ENCODE measurements at regions not wholly inside any gene's neighbourhood (a gene's known extent, or its start where the extent isn't known, plus 50 kb on each side); places are given as distances from the start of the nearest gene placed in this dataset.

DNA sequence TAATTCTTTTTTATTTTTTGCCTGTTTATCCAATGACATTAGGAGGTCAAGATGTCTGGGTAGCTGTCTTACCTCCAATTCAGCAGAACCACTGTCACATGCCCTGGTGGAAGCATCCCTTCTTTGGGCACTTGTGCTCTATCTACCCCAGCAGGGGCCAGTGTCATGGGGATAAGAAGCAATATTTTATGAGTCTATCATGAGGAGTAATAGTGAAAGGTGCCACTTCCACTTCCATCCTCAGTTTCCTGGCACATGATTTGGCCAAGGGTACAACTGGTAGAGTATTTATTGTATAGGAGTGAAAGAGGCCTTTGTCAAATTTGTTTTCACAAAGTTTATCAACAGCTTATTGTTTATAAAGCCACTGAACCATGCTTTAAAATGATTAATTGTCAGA lies 112.5 kb downstream of the CCDC71L start:
- TF ChIP-seq, protein P1, sequence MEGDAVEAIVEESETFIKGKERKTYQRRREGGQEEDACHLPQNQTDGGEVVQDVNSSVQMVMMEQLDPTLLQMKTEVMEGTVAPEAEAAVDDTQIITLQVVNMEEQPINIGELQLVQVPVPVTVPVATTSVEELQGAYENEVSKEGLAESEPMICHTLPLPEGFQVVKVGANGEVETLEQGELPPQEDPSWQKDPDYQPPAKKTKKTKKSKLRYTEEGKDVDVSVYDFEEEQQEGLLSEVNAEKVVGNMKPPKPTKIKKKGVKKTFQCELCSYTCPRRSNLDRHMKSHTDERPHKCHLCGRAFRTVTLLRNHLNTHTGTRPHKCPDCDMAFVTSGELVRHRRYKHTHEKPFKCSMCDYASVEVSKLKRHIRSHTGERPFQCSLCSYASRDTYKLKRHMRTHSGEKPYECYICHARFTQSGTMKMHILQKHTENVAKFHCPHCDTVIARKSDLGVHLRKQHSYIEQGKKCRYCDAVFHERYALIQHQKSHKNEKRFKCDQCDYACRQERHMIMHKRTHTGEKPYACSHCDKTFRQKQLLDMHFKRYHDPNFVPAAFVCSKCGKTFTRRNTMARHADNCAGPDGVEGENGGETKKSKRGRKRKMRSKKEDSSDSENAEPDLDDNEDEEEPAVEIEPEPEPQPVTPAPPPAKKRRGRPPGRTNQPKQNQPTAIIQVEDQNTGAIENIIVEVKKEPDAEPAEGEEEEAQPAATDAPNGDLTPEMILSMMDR (IDR thresholded peaks at IDR 0.05; ENCODE audit: insufficient read depth, missing control alignments): no peak
- FAIRE-seq (no peak), DNase-seq (ENCODE audit: insufficient read length, low spot score) (no peak)

DNA sequence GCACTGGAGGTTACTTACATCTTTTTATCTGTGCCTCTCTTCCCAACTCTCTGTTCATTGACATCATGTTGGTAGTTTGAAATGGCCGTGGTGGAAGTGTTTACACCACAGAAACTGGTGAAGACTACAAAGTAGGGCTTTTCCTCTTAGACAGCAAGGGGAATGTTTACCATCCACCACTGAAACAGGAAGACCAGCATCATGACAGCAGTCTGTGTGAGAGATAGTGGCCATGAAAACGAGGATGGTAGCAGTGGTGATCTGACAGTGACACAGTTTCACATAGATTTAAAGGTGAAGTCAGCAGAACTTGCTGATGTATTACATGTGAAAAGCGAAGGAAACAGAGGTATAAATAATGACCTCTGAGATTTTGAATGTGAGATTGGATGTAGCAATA lies 115.7 kb downstream of the CCDC71L start:
- TF ChIP-seq, protein P1 (IDR thresholded peaks at IDR 0.05; ENCODE audit: insufficient read depth, missing control alignments): no peak
- no peak for DNase-seq (ENCODE audit: insufficient read length, low spot score)
- FAIRE-seq: no peak

DNA sequence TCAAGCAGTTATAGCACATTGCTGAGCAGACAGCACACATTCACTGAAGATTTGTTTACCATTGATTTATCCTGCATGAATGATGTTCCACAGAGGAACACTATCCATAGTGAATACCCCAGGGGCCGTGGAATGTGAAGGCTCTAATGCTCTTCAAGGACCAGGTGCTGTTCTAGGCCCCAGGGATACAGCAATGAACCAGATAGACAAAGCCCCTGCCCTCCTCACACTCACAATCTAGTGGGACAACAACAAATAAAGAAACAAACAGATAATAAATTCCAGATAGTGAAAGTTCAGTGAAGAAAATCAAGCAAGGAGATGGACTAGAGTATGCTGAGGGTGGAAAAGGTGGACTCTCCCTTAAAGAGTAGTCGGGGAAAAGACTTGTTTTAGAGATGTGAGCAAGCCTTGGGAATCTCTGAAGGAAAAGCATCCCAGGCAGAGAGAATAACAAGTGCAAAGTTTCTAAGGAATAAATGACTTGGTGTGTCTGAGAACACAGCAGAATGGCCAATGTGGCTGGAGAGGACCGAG lies 117.7 kb downstream of the CCDC71L start:
- TF ChIP-seq, protein P1 (IDR thresholded peaks at IDR 0.05; ENCODE audit: insufficient read depth, missing control alignments): no peak
- FAIRE-seq: no peak
- no peak for DNase-seq (ENCODE audit: insufficient read length, low spot score)

DNA sequence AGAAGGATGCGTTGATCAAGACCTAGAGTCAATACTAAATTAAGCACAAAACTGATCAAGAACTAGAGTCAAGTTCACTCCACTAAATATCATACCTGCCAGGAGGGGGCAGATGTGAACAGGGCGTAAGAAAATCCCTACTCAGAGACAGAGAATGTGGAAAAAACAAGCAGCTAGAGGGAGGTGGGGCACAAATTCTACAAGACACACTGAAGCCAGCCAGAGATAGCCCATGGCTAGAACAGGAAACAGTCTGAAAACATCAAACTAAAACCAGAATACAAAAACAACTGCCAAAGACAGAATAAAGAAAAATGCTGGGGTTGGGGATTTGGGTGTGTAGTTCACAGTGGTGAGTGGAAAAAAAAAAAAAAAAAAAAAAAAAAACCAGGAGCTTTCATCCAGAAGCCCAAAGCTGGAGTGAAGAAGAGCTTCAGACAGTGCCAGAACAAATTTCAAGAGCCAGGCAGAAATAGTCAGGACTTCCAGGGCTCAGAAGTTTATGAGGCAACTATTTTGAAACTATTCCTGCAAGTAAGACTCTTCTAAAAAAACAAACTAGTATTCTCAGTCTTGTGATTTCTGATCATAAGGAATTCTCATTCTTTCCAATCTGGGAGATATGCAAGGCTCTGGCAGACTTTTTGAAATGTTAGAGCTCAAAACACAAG lies 118.3 kb downstream of the CCDC71L start:
- no peak for FAIRE-seq
- no peak for DNase-seq (ENCODE audit: insufficient read length, low spot score)
- TF ChIP-seq, protein P1 (IDR thresholded peaks at IDR 0.05; ENCODE audit: insufficient read depth, missing control alignments): peak; percentile 69

DNA sequence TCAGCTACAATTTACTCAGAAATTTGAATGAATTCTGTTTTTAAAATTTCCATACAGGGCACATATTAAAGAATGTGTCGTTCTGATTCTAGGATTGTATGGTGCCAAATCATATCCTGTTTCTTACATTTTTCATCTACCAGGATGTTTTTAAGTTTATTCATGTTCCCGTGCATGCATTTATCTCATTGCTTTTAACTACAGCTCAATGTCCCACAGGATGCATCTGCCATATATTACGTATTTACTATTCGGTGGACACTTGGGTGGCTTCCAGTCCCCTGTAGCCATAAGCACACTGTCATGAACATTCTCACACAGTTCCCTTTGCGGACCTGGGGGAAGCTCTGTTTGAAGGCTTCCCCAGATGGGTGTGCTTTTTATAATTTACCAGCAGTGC lies 122.3 kb downstream of the CCDC71L start:
- TF ChIP-seq, protein P1 (IDR thresholded peaks at IDR 0.05; ENCODE audit: insufficient read depth, missing control alignments): no peak
- FAIRE-seq (no peak), DNase-seq (ENCODE audit: insufficient read length, low spot score) (no peak)

DNA sequence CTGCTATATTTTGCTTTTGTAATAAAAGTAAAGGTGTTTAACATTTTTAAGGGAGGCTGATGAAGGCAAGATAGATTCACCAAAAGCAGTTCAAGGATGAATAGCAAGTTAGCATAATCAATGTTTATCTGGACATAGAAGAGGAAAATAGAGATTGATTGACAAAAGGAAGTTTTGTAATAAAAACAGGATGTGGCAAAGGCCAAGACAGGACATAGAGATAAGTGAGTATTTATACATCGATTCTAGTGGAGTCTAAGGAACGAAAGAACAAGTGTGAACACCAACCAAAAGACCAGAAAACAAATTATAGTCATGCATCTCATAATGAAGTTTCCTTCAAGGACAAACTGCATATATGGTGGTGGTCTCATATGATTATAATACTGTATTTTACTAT lies 123.8 kb downstream of the CCDC71L start:
- TF ChIP-seq, protein P1 (IDR thresholded peaks at IDR 0.05; ENCODE audit: insufficient read depth, missing control alignments): no peak
- DNase-seq (ENCODE audit: insufficient read length, low spot score) (no peak), FAIRE-seq (no peak)

DNA sequence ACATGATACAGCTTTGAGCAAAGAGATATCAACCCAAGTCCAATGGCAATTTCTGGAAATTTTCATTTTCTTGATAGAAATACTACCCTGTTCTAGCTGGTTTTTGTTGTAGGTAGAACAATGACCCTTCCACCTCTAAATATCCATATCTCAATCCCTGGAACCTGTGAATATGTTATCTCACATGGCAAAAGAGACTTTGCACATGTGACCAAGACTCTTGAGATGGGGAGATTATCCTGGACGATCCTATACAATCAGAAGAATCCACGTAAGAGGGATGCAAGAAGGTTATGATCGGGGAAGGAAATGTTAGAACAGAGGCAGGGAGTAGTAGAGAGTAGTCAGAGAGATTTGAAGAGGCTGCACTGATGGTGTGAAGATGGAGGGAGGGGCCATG lies 124.9 kb downstream of the CCDC71L start:
- no peak for FAIRE-seq
- no peak for DNase-seq (ENCODE audit: insufficient read length, low spot score)
- TF ChIP-seq, protein P1 (IDR thresholded peaks at IDR 0.05; ENCODE audit: insufficient read depth, missing control alignments): no peak
